ENCODE measurements at regions not wholly inside any gene's neighbourhood (a gene's known extent, or its start where the extent isn't known, plus 50 kb on each side); places are given as distances from the start of the nearest gene placed in this dataset.

GRCh38 chr20:51266353-51266752 is 243.4 kb upstream of the KCNG1 start:
- intact Hi-C loops (cut with micrococcal nuclease): no loop called here
- peaks cover 19% of the 10 kb centered on the region for H3K9me3 ChIP-seq (replicated peaks)
- no peak for DNase-seq

GRCh38 chr20:51265361-51265760 is 242.5 kb upstream of the KCNG1 start:
- H3K36me3 ChIP-seq: no peaks in the 10 kb centered on the region
- H3K27ac ChIP-seq (replicated peaks): no peak overlapping the region
- H3K9me3 ChIP-seq (replicated peaks): peaks cover 9% of the 10 kb centered on the region
- TF ChIP-seq CTCF (IDR thresholded peaks at IDR 0.05; ENCODE audit: borderline replicate concordance): no peak
- intact Hi-C loops (cut with micrococcal nuclease): no loop called here
- no peak for DNase-seq
- H3K4me3 ChIP-seq: no peak overlapping the region
- peaks cover 44% of the 10 kb centered on the region for H3K27me3 ChIP-seq (ENCODE audit: low read depth)
- no peaks in the 10 kb centered on the region for H3K4me1 ChIP-seq

More at GRCh38 chr20:51266353-51266752, 243.4 kb upstream of the KCNG1 start:
- Histone ChIP-seq H3K4me1 (no peaks in the 10 kb centered on the region), H3K27ac (replicated peaks) (no peak overlapping the region), H3K4me3 (no peak overlapping the region), H3K27me3 (ENCODE audit: low read depth) (peaks cover 48% of the 10 kb centered on the region), H3K36me3 (no peaks in the 10 kb centered on the region)
- TF ChIP-seq CTCF (IDR thresholded peaks at IDR 0.05; ENCODE audit: borderline replicate concordance): no peak

- intact Hi-C loops (cut with micrococcal nuclease): no loop called here
- TF ChIP-seq CTCF (IDR thresholded peaks at IDR 0.05; ENCODE audit: borderline replicate concordance): no peak
- Histone ChIP-seq H3K27ac (replicated peaks) (no peak overlapping the region), H3K9me3 (replicated peaks) (peaks cover 7% of the 10 kb centered on the region), H3K4me3 (no peak overlapping the region), H3K36me3 (no peaks in the 10 kb centered on the region), H3K4me1 (no peaks in the 10 kb centered on the region), H3K27me3 (ENCODE audit: low read depth) (peaks cover 64% of the 10 kb centered on the region)
- DNase-seq: no peak
Observed at GRCh38 chr20:51262240-51262639, 239.3 kb upstream of the KCNG1 start.

- no peaks in the 10 kb centered on the region for H3K9me3 ChIP-seq (replicated peaks)
- no peak for DNase-seq
- TF ChIP-seq CTCF (IDR thresholded peaks at IDR 0.05; ENCODE audit: borderline replicate concordance): no peak
- no peak overlapping the region for H3K27ac ChIP-seq (replicated peaks)
- intact Hi-C loops (cut with micrococcal nuclease): no loop called here
- no peaks in the 10 kb centered on the region for H3K36me3 ChIP-seq
- H3K27me3 ChIP-seq (ENCODE audit: low read depth): peaks cover 76% of the 10 kb centered on the region
- no peak overlapping the region for H3K4me3 ChIP-seq
- H3K4me1 ChIP-seq: no peaks in the 10 kb centered on the region
Observed at GRCh38 chr20:51259455-51259854, 236.5 kb upstream of the KCNG1 start.

GRCh38 chr20:51258582-51259165 is 235.8 kb upstream of the KCNG1 start:
- no peaks in the 10 kb centered on the region for H3K4me1 ChIP-seq
- peaks cover 84% of the 10 kb centered on the region for H3K27me3 ChIP-seq (ENCODE audit: low read depth)
- intact Hi-C loops (cut with micrococcal nuclease): no loop called here
- DNase-seq: no peak
- TF ChIP-seq CTCF (IDR thresholded peaks at IDR 0.05; ENCODE audit: borderline replicate concordance): no peak
- H3K36me3 ChIP-seq: no peaks in the 10 kb centered on the region
- H3K4me3 ChIP-seq: no peak overlapping the region
- no peaks in the 10 kb centered on the region for H3K9me3 ChIP-seq (replicated peaks)
- no peak overlapping the region for H3K27ac ChIP-seq (replicated peaks)
